Hematopoietic multipotent progenitor cell treated with erythropoietin and hydrocortisone succinate and interleukin-3 and kit ligand, for 8 days (in vitro differentiated cells): ENCODE measurements at regions not wholly inside any gene's neighbourhood (a gene's known extent, or its start where the extent isn't known, plus 50 kb on each side); places are given as distances from the start of the nearest gene placed in this dataset.

Experiments
- DNase-seq: peaks from one replicate; pipeline ENCODE4 v3.0.0-alpha.2; 2015

GRCh38 chr1:5456090-5456811 lies 536.0 kb downstream of the NPHP4 start:
- DNase-seq, result no peak

GRCh38 chr1:5455651-5456050 lies 536.6 kb downstream of the NPHP4 start:
- DNase-seq, result no peak

GRCh38 chr1:5455056-5455455 lies 537.2 kb downstream of the NPHP4 start:
- DNase-seq, result no peak

- DNase-seq, result no peak
These were observed 538.9 kb downstream of the NPHP4 start for GRCh38 chr1:5453347-5453746.

- DNase-seq, result no peak
These were observed 540.6 kb downstream of the NPHP4 start for GRCh38 chr1:5451671-5452070.

- DNase-seq, result peak; percentile 4
These were observed 543.7 kb downstream of the NPHP4 start for GRCh38 chr1:5448486-5448885.

GRCh38 chr1:5447503-5447960 lies 544.7 kb downstream of the NPHP4 start:
- DNase-seq, result no peak

- DNase-seq, result no peak
These were observed 547.8 kb downstream of the NPHP4 start for GRCh38 chr1:5444396-5444795.

GRCh38 chr1:5436808-5437207 lies 555.4 kb downstream of the NPHP4 start:
- DNase-seq, result no peak

- no peak for DNase-seq
These were observed 556.8 kb downstream of the NPHP4 start for GRCh38 chr1:5435414-5435813.

GRCh38 chr1:5432436-5432835 lies 559.8 kb downstream of the NPHP4 start:
- DNase-seq, result no peak

GRCh38 chr1:5430911-5431697 lies 561.1 kb downstream of the NPHP4 start:
- no peak for DNase-seq

GRCh38 chr1:5430136-5430535 lies 562.1 kb downstream of the NPHP4 start:
- DNase-seq, result no peak

- DNase-seq, result no peak
These were observed 563.9 kb downstream of the NPHP4 start for GRCh38 chr1:5428351-5428750.

GRCh38 chr1:5427026-5427613 lies 565.1 kb downstream of the NPHP4 start:
- no peak for DNase-seq

GRCh38 chr1:5424802-5425703 lies 567.2 kb downstream of the NPHP4 start:
- DNase-seq, result no peak

GRCh38 chr1:5423109-5423508 lies 569.1 kb downstream of the NPHP4 start:
- peak; percentile 70 for DNase-seq

GRCh38 chr1:5419501-5419900 lies 572.7 kb downstream of the NPHP4 start:
- no peak for DNase-seq

- no peak for DNase-seq
These were observed 575.7 kb downstream of the NPHP4 start for GRCh38 chr1:5416518-5416917.

- no peak for DNase-seq
These were observed 576.6 kb downstream of the NPHP4 start for GRCh38 chr1:5415606-5416005.

GRCh38 chr1:5410652-5411051 lies 581.6 kb downstream of the NPHP4 start:
- no peak for DNase-seq

- no peak for DNase-seq
These were observed 583.8 kb downstream of the NPHP4 start for GRCh38 chr1:5408401-5408800.

GRCh38 chr1:5405263-5405662 lies 587.0 kb downstream of the NPHP4 start:
- no peak for DNase-seq
